BLaER1 (cell line): ENCODE measurements at regions not wholly inside any gene's neighbourhood (a gene's known extent, or its start where the extent isn't known, plus 50 kb on each side); places are given as distances from the start of the nearest gene placed in this dataset.
"Not testable (repeated sequence)": the region's sequence is repeated elsewhere in the genome, so short reads cannot be mapped to it uniquely, and the experiment has no call there.

ENCODE experiments used
- H3K27ac ChIP-seq: shearing (Covaris generic); formaldehyde crosslinking; 2 replicates; pipeline ENCODE4 v1.8.1; 2022
- H3K27me3 ChIP-seq: shearing (Covaris generic); formaldehyde crosslinking; 2 replicates; pipeline ENCODE4 v1.8.1; 2022
- H3K36me3 ChIP-seq: shearing (Covaris generic); formaldehyde crosslinking; 2 replicates; pipeline ENCODE4 v1.8.1; 2022
- H3K4me1 ChIP-seq: shearing (Covaris generic); formaldehyde crosslinking; 2 replicates; pipeline ENCODE4 v1.8.1; 2022
- H3K4me2 ChIP-seq: shearing (Covaris generic); formaldehyde crosslinking; 2 replicates; pipeline ENCODE4 v1.8.1; 2022
- H3K4me3 ChIP-seq: shearing (Covaris generic); formaldehyde crosslinking; 2 replicates; pipeline ENCODE4 v1.8.1; 2022
- H3K9ac ChIP-seq: shearing (Covaris generic); formaldehyde crosslinking; 2 replicates; pipeline ENCODE4 v1.8.1; 2022
- H3K9me3 ChIP-seq: shearing (Covaris generic); formaldehyde crosslinking; 2 replicates; pipeline ENCODE4 v1.8.1; 2022
- H4K20me1 ChIP-seq: shearing (Covaris generic); formaldehyde crosslinking; 2 replicates; pipeline ENCODE4 v1.8.1; 2022
- Cebpa-rat ChIP-seq: shearing (Covaris generic); IDR thresholded peaks from 2 replicates; pipeline ENCODE4 v1.8.1; 2022

- H3K36me3 ChIP-seq: no peaks in the 10 kb centered on the region
- no peaks in the 10 kb centered on the region for H4K20me1 ChIP-seq
- H3K4me3 ChIP-seq: no peak overlapping the region
- H3K9me3 ChIP-seq: no peaks in the 10 kb centered on the region
- peaks cover 11% of the 10 kb centered on the region for H3K4me1 ChIP-seq
- no peak overlapping the region for H3K27ac ChIP-seq
- no peak overlapping the region for H3K9ac ChIP-seq
- TF ChIP-seq Cebpa-rat: no peak
- no peak overlapping the region for H3K4me2 ChIP-seq
- no peaks in the 10 kb centered on the region for H3K27me3 ChIP-seq
Measured at GRCh38 chr5:17105744-17106418, 111.5 kb upstream of the BASP1 start.

- Histone ChIP-seq H3K27ac (no peak overlapping the region), H3K36me3 (no peaks in the 10 kb centered on the region), H3K9me3 (no peaks in the 10 kb centered on the region), H3K9ac (no peak overlapping the region), H3K4me1 (peaks cover 11% of the 10 kb centered on the region), H4K20me1 (no peaks in the 10 kb centered on the region), H3K27me3 (no peaks in the 10 kb centered on the region), H3K4me2 (no peak overlapping the region), H3K4me3 (no peak overlapping the region)
- no peak for TF ChIP-seq Cebpa-rat
Measured at GRCh38 chr5:17106521-17106920, 110.9 kb upstream of the BASP1 start.

- H3K36me3 ChIP-seq, H3K27ac ChIP-seq, H3K9me3 ChIP-seq, H3K4me3 ChIP-seq, H3K9ac ChIP-seq, H3K4me2 ChIP-seq, H3K27me3 ChIP-seq, H4K20me1 ChIP-seq: not testable (repeated sequence)
- peaks cover 11% of the 10 kb centered on the region for H3K4me1 ChIP-seq
Measured at GRCh38 chr5:17112091-17112716, 105.2 kb upstream of the BASP1 start.

- Histone ChIP-seq H3K4me1 (peaks cover 11% of the 10 kb centered on the region), H3K9me3 (no peaks in the 10 kb centered on the region), H3K9ac (no peak overlapping the region), H3K4me2 (no peak overlapping the region), H3K27ac (no peak overlapping the region), H3K27me3 (no peaks in the 10 kb centered on the region), H3K36me3 (no peaks in the 10 kb centered on the region), H4K20me1 (no peaks in the 10 kb centered on the region), H3K4me3 (no peak overlapping the region)
- TF ChIP-seq Cebpa-rat: no peak
Measured at GRCh38 chr5:17113174-17113958, 104.1 kb upstream of the BASP1 start.

GRCh38 chr5:17114233-17114632, 103.2 kb upstream of the BASP1 start:
- no peak overlapping the region for H3K9ac ChIP-seq
- H3K27ac ChIP-seq: no peak overlapping the region
- no peak overlapping the region for H3K4me3 ChIP-seq
- H4K20me1 ChIP-seq: no peaks in the 10 kb centered on the region
- TF ChIP-seq Cebpa-rat: no peak
- H3K4me1 ChIP-seq: peaks cover 9% of the 10 kb centered on the region
- no peaks in the 10 kb centered on the region for H3K9me3 ChIP-seq
- no peaks in the 10 kb centered on the region for H3K27me3 ChIP-seq
- H3K36me3 ChIP-seq: no peaks in the 10 kb centered on the region
- H3K4me2 ChIP-seq: no peak overlapping the region

- no peaks in the 10 kb centered on the region for H3K27me3 ChIP-seq
- no peak overlapping the region for H3K4me3 ChIP-seq
- H3K4me1 ChIP-seq: peaks cover 7% of the 10 kb centered on the region; the same call in 1 of the 2 replicates
- no peak overlapping the region for H3K4me2 ChIP-seq
- no peaks in the 10 kb centered on the region for H4K20me1 ChIP-seq
- TF ChIP-seq Cebpa-rat: no peak
- no peak overlapping the region for H3K27ac ChIP-seq
- no peaks in the 10 kb centered on the region for H3K36me3 ChIP-seq
- no peaks in the 10 kb centered on the region for H3K9me3 ChIP-seq
- H3K9ac ChIP-seq: no peak overlapping the region
Measured at GRCh38 chr5:17114715-17115599, 102.5 kb upstream of the BASP1 start.

GRCh38 chr5:17115855-17116254, 101.6 kb upstream of the BASP1 start:
- no peak overlapping the region for H3K27ac ChIP-seq
- no peak for TF ChIP-seq Cebpa-rat
- no peaks in the 10 kb centered on the region for H4K20me1 ChIP-seq
- no peak overlapping the region for H3K4me3 ChIP-seq
- H3K36me3 ChIP-seq: no peaks in the 10 kb centered on the region
- no peaks in the 10 kb centered on the region for H3K27me3 ChIP-seq
- no peak overlapping the region for H3K4me2 ChIP-seq
- no peaks in the 10 kb centered on the region for H3K9me3 ChIP-seq
- H3K4me1 ChIP-seq: peaks cover 7% of the 10 kb centered on the region; the same call in 1 of the 2 replicates
- H3K9ac ChIP-seq: no peak overlapping the region

- H3K4me2 ChIP-seq: peak overlapping the region; percentile 26; the same call in 1 of the 2 replicates
- peaks cover 7% of the 10 kb centered on the region; the same call in 1 of the 2 replicates for H3K4me1 ChIP-seq
- H3K36me3 ChIP-seq: no peaks in the 10 kb centered on the region
- no peak overlapping the region for H3K9ac ChIP-seq
- H3K27ac ChIP-seq: no peak overlapping the region
- H3K27me3 ChIP-seq: no peaks in the 10 kb centered on the region
- no peaks in the 10 kb centered on the region for H4K20me1 ChIP-seq
- H3K9me3 ChIP-seq: peaks cover 1% of the 10 kb centered on the region; the same call in 1 of the 2 replicates
- no peak for TF ChIP-seq Cebpa-rat
- H3K4me3 ChIP-seq: no peak overlapping the region
Measured at GRCh38 chr5:17118631-17119030, 98.8 kb upstream of the BASP1 start.

- Histone ChIP-seq H3K9ac (no peak overlapping the region), H3K4me2 (no peak overlapping the region), H3K9me3 (peaks cover 4% of the 10 kb centered on the region; the same call in 1 of the 2 replicates), H3K4me1 (peaks cover 7% of the 10 kb centered on the region; the same call in 1 of the 2 replicates), H3K27ac (no peak overlapping the region), H3K36me3 (no peaks in the 10 kb centered on the region), H4K20me1 (no peaks in the 10 kb centered on the region), H3K27me3 (no peaks in the 10 kb centered on the region), H3K4me3 (no peak overlapping the region)
- no peak for TF ChIP-seq Cebpa-rat
Measured at GRCh38 chr5:17120209-17120608, 97.2 kb upstream of the BASP1 start.
